ENCODE measurements at regions not wholly inside any gene's neighbourhood (a gene's known extent, or its start where the extent isn't known, plus 50 kb on each side); places are given as distances from the start of the nearest gene placed in this dataset.
"Not testable (repeated sequence)": the region's sequence is repeated elsewhere in the genome, so short reads cannot be mapped to it uniquely, and the experiment has no call there.

GRCh38 chr5:152650413-152650812 lies 245.3 kb upstream of the NMUR2 start:
- H3K27ac ChIP-seq (replicated peaks): no peak overlapping the region
- DNase-seq (ENCODE audit: low read depth in 1 of 2, low spot score in 1 of 2): no peak
- H3K4me3 ChIP-seq (replicated peaks; ENCODE audit: insufficient read depth, low read length): no peak overlapping the region
- no peaks in the 10 kb centered on the region for H3K27me3 ChIP-seq (ENCODE audit: insufficient read depth, poor library complexity, severe bottlenecking)
- TF ChIP-seq CTCF (IDR thresholded peaks at IDR 0.05; ENCODE audit: insufficient read depth, low read length) (no peak), REST (IDR thresholded peaks at IDR 0.05; ENCODE audit: insufficient replicate concordance, low read depth) (no peak), GABPA (IDR thresholded peaks at IDR 0.05; ENCODE audit: low read depth) (no peak), POLR2AphosphoS5 (IDR thresholded peaks at IDR 0.05; ENCODE audit: low read depth) (no peak), SPI1 (IDR thresholded peaks at IDR 0.05; ENCODE audit: borderline replicate concordance, low read depth) (no peak)

- H3K27ac ChIP-seq (replicated peaks); DNase-seq (ENCODE audit: low read depth in 1 of 2, low spot score in 1 of 2); H3K27me3 ChIP-seq (ENCODE audit: insufficient read depth, poor library complexity, severe bottlenecking); H3K4me3 ChIP-seq (replicated peaks; ENCODE audit: insufficient read depth, low read length): not testable (repeated sequence)
Measured at GRCh38 chr5:152659470-152659869, 254.4 kb upstream of the NMUR2 start.

- TF ChIP-seq CTCF (IDR thresholded peaks at IDR 0.05; ENCODE audit: insufficient read depth, low read length) (no peak), GABPA (IDR thresholded peaks at IDR 0.05; ENCODE audit: low read depth) (no peak), REST (IDR thresholded peaks at IDR 0.05; ENCODE audit: insufficient replicate concordance, low read depth) (no peak)
- Histone ChIP-seq H3K27me3 (ENCODE audit: insufficient read depth, poor library complexity, severe bottlenecking) (no peaks in the 10 kb centered on the region), H3K27ac (replicated peaks) (no peak overlapping the region), H3K4me3 (replicated peaks; ENCODE audit: insufficient read depth, low read length) (no peak overlapping the region)
- no peak for DNase-seq (ENCODE audit: low read depth in 1 of 2, low spot score in 1 of 2)
Measured at GRCh38 chr5:152673601-152674000, 268.5 kb upstream of the NMUR2 start.

GRCh38 chr5:152674403-152674802 lies 269.3 kb upstream of the NMUR2 start:
- H3K27me3 ChIP-seq (ENCODE audit: insufficient read depth, poor library complexity, severe bottlenecking): no peaks in the 10 kb centered on the region
- TF ChIP-seq CTCF (IDR thresholded peaks at IDR 0.05; ENCODE audit: insufficient read depth, low read length) (no peak), POLR2AphosphoS5 (IDR thresholded peaks at IDR 0.05; ENCODE audit: low read depth) (no peak), GABPA (IDR thresholded peaks at IDR 0.05; ENCODE audit: low read depth) (no peak), SPI1 (IDR thresholded peaks at IDR 0.05; ENCODE audit: borderline replicate concordance, low read depth) (no peak), REST (IDR thresholded peaks at IDR 0.05; ENCODE audit: insufficient replicate concordance, low read depth) (no peak)
- no peak for DNase-seq (ENCODE audit: low read depth in 1 of 2, low spot score in 1 of 2)
- H3K27ac ChIP-seq (replicated peaks): no peak overlapping the region
- H3K4me3 ChIP-seq (replicated peaks; ENCODE audit: insufficient read depth, low read length): no peak overlapping the region
